HEK293 (cell line): ENCODE measurements at regions not wholly inside any gene's neighbourhood (a gene's known extent, or its start where the extent isn't known, plus 50 kb on each side); places are given as distances from the start of the nearest gene placed in this dataset.

Experiments
- CTCF ChIA-PET: fragments of 350-600 bp; formaldehyde crosslinking; extraction: SDS; loops from one replicate; lab custom pipeline; 2021; ENCODE audit warnings: antibody characterized with exemption; lab: Yijun Ruan, JAX
- POLR2A ChIA-PET: fragments of 300-600 bp; formaldehyde crosslinking; extraction: SDS; loops from one replicate; lab custom pipeline; 2020; ENCODE audit warnings: antibody characterized with exemption, inconsistent platforms; lab: Yijun Ruan, JAX
- H3K27ac ChIP-seq: fragments of 200-500 bp; sonication (Bioruptor generic); 2 replicates; pipeline ENCODE4 v1.5.1; 2014; ENCODE audit warnings: low read depth, low read length, control low read depth, inconsistent platforms; ENCODE audit errors: extremely low read depth
- H3K36me3 ChIP-seq, 2 experiments: fragments of 200-500 bp in 1 of 2; sonication (Bioruptor generic) in 1 of 2; 1 replicate in 1 of 2; 2 replicates in 1 of 2; pipeline ENCODE4 v1.5.1; 2014 to 2017; ENCODE audit warnings: inconsistent platforms in 2 of 2, low read length in 2 of 2; ENCODE audit not compliant: control insufficient read depth in 2 of 2, insufficient read depth in 1 of 2
- H3K4me1 ChIP-seq: fragments of 200-500 bp; sonication (Bioruptor generic); 2 replicates; pipeline ENCODE4 v1.5.1; 2014; ENCODE audit warnings: mild to moderate bottlenecking, low read length, inconsistent platforms; ENCODE audit not compliant: control insufficient read depth, insufficient read depth
- H3K4me3 ChIP-seq: 2 replicates; pipeline ENCODE4 v1.5.1; 2011; ENCODE audit warnings: low read depth, mild to moderate bottlenecking, control low read depth, low read length, moderate library complexity
- H3K9me3 ChIP-seq: fragments of 200-500 bp; sonication (Bioruptor generic); 2 replicates; pipeline ENCODE4 v1.5.1; 2014; ENCODE audit warnings: low read depth, low read length, inconsistent platforms; ENCODE audit not compliant: control insufficient read depth, insufficient read depth
- GFI1B ChIP-seq: fragments of 450-650 bp; formaldehyde crosslinking; IDR thresholded peaks from 2 replicates; pipeline ENCODE4 v1.5.1; 2016; ENCODE audit warnings: missing biosample characterization, missing genetic modification characterization
- RBAK ChIP-seq: fragments of 450-650 bp; formaldehyde crosslinking; IDR thresholded peaks from 2 replicates; pipeline ENCODE4 v1.5.1; 2016; ENCODE audit warnings: missing biosample characterization, missing genetic modification characterization
- TCF7L2 ChIP-seq: IDR thresholded peaks from 2 replicates; pipeline ENCODE4 v1.6.1; 2011; ENCODE audit warnings: low read depth, mild to moderate bottlenecking, inconsistent platforms, low read length, moderate library complexity, borderline replicate concordance
- ZEB2 ChIP-seq: fragments of 450-650 bp; formaldehyde crosslinking; IDR thresholded peaks from 2 replicates; pipeline ENCODE4 v1.5.1; 2016; ENCODE audit warnings: missing biosample characterization, missing genetic modification characterization
- ZFHX2 ChIP-seq: fragments of 450-650 bp; formaldehyde crosslinking; conservative IDR thresholded peaks from 2 replicates; pipeline ENCODE4 v1.5.1; 2016; ENCODE audit warnings: missing biosample characterization, missing genetic modification characterization
- ZNF132 ChIP-seq: fragments of 450-650 bp; formaldehyde crosslinking; IDR thresholded peaks from 2 replicates; pipeline ENCODE4 v1.5.1; 2017; ENCODE audit warnings: missing biosample characterization, missing genetic modification characterization, borderline replicate concordance
- ZNF169 ChIP-seq: fragments of 450-650 bp; formaldehyde crosslinking; IDR thresholded peaks from 2 replicates; pipeline ENCODE4 v1.5.1; 2016; ENCODE audit warnings: missing biosample characterization, missing genetic modification characterization
- ZNF174 ChIP-seq: fragments of 450-650 bp; formaldehyde crosslinking; IDR thresholded peaks from 2 replicates; pipeline ENCODE4 v1.5.0; 2017; ENCODE audit warnings: missing biosample characterization, mild to moderate bottlenecking, missing genetic modification characterization
- ZNF239 ChIP-seq: fragments of 450-650 bp; formaldehyde crosslinking; IDR thresholded peaks from 2 replicates; pipeline ENCODE4 v1.5.1; 2016; ENCODE audit warnings: missing biosample characterization, missing genetic modification characterization
- ZNF341 ChIP-seq: fragments of 450-650 bp; formaldehyde crosslinking; IDR thresholded peaks from 2 replicates; pipeline ENCODE4; 2016; ENCODE audit warnings: low read depth, missing biosample characterization, missing genetic modification characterization
- ZNF354C ChIP-seq: fragments of 450-650 bp; formaldehyde crosslinking; IDR thresholded peaks from 2 replicates; pipeline ENCODE4 v1.5.1; 2016; ENCODE audit warnings: missing biosample characterization, missing genetic modification characterization, low read depth, borderline replicate concordance
- ZNF37A ChIP-seq: fragments of 450-650 bp; IDR thresholded peaks from 2 replicates; pipeline ENCODE4 v1.5.1; 2018; ENCODE audit warnings: missing biosample characterization, missing genetic modification characterization
- ZNF423 ChIP-seq: fragments of 450-650 bp; formaldehyde crosslinking; IDR thresholded peaks from 2 replicates; pipeline ENCODE4 v1.5.1; 2016; ENCODE audit warnings: missing biosample characterization, missing genetic modification characterization
- ZNF626 ChIP-seq: fragments of 450-650 bp; sonication (Bioruptor Pico); formaldehyde crosslinking; IDR thresholded peaks from 2 replicates; pipeline ENCODE4 v1.5.1; 2018; ENCODE audit warnings: missing biosample characterization, missing genetic modification characterization, inconsistent platforms
- ZNF629 ChIP-seq: fragments of 450-650 bp; formaldehyde crosslinking; IDR thresholded peaks from 2 replicates; pipeline ENCODE4 v1.5.1; 2017; ENCODE audit warnings: missing biosample characterization, missing genetic modification characterization
- ZNF747 ChIP-seq: fragments of 450-650 bp; formaldehyde crosslinking; IDR thresholded peaks from 2 replicates; pipeline ENCODE4 v1.5.1; 2016; ENCODE audit warnings: missing biosample characterization, missing genetic modification characterization
- ZNF792 ChIP-seq: fragments of 450-650 bp; formaldehyde crosslinking; IDR thresholded peaks from 2 replicates; pipeline ENCODE4 v1.5.1; 2016; ENCODE audit warnings: missing biosample characterization, missing genetic modification characterization
- ZNF830 ChIP-seq: fragments of 450-650 bp; IDR thresholded peaks from 2 replicates; pipeline ENCODE4 v1.5.0; 2018; ENCODE audit warnings: missing biosample characterization, missing genetic modification characterization, low read depth, mild to moderate bottlenecking, moderate library complexity
- ZSCAN23 ChIP-seq: fragments of 450-650 bp; formaldehyde crosslinking; IDR thresholded peaks from 2 replicates; pipeline ENCODE4 v1.5.1; 2016; ENCODE audit warnings: missing biosample characterization, missing genetic modification characterization
- TF ChIP-seq, protein P1 (sequence below): fragments of 450-650 bp; formaldehyde crosslinking; IDR thresholded peaks from 2 replicates; pipeline ENCODE4 v1.5.1; 2017; ENCODE audit warnings: missing biosample characterization, missing genetic modification characterization
- TF ChIP-seq, protein P2 (sequence below): fragments of 450-650 bp; formaldehyde crosslinking; IDR thresholded peaks from 2 replicates; pipeline ENCODE4 v1.5.1; 2016; ENCODE audit warnings: missing biosample characterization, missing genetic modification characterization, borderline replicate concordance
- TF ChIP-seq, protein P3 (sequence below): fragments of 450-650 bp; formaldehyde crosslinking; IDR thresholded peaks from 2 replicates; pipeline ENCODE4 v1.5.1; 2016; ENCODE audit warnings: missing biosample characterization, missing genetic modification characterization
- TF ChIP-seq, protein P4 (sequence below): fragments of 450-650 bp; formaldehyde crosslinking; IDR thresholded peaks from 2 replicates; pipeline ENCODE4 v1.5.1; 2016; ENCODE audit warnings: missing biosample characterization, missing genetic modification characterization, borderline replicate concordance

DNA sequence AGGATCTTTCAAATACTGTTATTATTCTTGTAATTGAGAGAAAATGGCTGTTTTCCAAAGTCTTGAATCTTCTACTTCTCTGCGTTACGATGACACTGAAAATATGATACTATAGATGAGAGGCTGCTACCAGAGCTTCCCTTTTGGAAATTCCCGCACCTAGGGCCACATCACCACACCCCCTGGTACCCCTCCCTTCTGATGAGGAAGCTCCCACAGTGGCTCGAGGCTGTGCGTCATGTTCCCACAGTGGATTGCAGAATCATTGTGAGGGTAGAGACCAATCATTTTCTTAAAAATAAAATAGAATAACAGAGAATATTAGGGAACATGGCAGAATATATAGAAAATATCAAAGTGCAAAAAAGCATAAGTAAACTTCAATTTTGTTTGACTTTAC lies 268.9 kb upstream of the SMIM21 start:
- Histone ChIP-seq H3K4me1 (no peaks in the 10 kb centered on the region), H3K27ac (no peak overlapping the region), H3K9me3 (no peaks in the 10 kb centered on the region), H3K36me3 (no peaks in the 10 kb centered on the region), H3K4me3 (no peak overlapping the region)
- CTCF ChIA-PET = interaction anchor here (0.5 kb wide), 1 partner anchor 989 kb away, joined by 3 read pairs; no protein-coding TSS in a partner anchor
- POLR2A ChIA-PET = no interaction called here
- TF ChIP-seq ZNF341 (tag by site-specific recombination) = no peak
- TF ChIP-seq, protein P1, sequence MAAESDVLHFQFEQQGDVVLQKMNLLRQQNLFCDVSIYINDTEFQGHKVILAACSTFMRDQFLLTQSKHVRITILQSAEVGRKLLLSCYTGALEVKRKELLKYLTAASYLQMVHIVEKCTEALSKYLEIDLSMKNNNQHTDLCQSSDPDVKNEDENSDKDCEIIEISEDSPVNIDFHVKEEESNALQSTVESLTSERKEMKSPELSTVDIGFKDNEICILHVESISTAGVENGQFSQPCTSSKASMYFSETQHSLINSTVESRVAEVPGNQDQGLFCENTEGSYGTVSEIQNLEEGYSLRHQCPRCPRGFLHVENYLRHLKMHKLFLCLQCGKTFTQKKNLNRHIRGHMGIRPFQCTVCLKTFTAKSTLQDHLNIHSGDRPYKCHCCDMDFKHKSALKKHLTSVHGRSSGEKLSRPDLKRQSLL (tag by site-specific recombination) = no peak
- TF ChIP-seq ZNF354C (tag by site-specific recombination) = no peak
- no peak for TF ChIP-seq ZSCAN23 (tag by site-specific recombination)
- TF ChIP-seq ZNF169 (tag by site-specific recombination) = no peak
- TF ChIP-seq ZNF629 = no peak
- TF ChIP-seq, protein P2, sequence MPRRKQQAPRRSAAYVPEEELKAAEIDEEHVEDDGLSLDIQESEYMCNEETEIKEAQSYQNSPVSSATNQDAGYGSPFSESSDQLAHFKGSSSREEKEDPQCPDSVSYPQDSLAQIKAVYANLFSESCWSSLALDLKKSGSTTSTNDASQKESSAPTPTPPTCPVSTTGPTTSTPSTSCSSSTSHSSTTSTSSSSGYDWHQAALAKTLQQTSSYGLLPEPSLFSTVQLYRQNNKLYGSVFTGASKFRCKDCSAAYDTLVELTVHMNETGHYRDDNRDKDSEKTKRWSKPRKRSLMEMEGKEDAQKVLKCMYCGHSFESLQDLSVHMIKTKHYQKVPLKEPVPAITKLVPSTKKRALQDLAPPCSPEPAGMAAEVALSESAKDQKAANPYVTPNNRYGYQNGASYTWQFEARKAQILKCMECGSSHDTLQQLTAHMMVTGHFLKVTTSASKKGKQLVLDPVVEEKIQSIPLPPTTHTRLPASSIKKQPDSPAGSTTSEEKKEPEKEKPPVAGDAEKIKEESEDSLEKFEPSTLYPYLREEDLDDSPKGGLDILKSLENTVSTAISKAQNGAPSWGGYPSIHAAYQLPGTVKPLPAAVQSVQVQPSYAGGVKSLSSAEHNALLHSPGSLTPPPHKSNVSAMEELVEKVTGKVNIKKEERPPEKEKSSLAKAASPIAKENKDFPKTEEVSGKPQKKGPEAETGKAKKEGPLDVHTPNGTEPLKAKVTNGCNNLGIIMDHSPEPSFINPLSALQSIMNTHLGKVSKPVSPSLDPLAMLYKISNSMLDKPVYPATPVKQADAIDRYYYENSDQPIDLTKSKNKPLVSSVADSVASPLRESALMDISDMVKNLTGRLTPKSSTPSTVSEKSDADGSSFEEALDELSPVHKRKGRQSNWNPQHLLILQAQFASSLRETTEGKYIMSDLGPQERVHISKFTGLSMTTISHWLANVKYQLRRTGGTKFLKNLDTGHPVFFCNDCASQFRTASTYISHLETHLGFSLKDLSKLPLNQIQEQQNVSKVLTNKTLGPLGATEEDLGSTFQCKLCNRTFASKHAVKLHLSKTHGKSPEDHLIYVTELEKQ (tag by site-specific recombination) = no peak
- TF ChIP-seq, protein P3, sequence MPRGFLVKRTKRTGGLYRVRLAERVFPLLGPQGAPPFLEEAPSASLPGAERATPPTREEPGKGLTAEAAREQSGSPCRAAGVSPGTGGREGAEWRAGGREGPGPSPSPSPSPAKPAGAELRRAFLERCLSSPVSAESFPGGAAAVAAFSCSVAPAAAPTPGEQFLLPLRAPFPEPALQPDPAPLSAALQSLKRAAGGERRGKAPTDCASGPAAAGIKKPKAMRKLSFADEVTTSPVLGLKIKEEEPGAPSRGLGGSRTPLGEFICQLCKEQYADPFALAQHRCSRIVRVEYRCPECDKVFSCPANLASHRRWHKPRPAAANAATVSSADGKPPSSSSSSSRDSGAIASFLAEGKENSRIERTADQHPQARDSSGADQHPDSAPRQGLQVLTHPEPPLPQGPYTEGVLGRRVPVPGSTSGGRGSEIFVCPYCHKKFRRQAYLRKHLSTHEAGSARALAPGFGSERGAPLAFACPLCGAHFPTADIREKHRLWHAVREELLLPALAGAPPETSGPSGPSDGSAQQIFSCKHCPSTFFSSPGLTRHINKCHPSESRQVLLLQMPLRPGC = no peak

DNA sequence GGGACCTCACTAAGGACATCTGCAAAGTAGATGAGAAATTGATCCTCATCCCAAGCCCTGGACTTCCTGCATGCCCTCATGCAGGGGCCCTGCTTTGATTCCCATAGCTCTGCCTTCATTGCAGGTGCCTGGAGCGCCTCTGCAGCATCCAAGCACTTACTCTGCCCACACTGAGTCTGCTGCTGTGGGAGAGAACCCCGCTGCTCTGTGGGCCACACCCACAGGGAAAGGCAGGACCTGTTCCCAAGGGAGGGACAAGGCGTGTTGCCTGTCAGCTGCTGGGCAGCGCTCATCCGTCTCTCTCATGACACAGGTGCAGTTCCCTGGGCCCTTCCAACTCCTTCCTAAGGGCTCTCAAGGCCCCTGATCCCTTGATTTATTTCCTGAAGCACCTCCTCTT lies 266.8 kb upstream of the SMIM21 start:
- H3K36me3 ChIP-seq = no peaks in the 10 kb centered on the region
- H3K9me3 ChIP-seq = no peaks in the 10 kb centered on the region
- POLR2A ChIA-PET = no interaction called here
- TF ChIP-seq ZFHX2 (tag by site-specific recombination) = peak; percentile 24; the same call in 1 of the 2 replicates
- no peak for TF ChIP-seq ZNF747 (tag by site-specific recombination)
- TF ChIP-seq, all 188 proteins: peak for 1
- CTCF ChIA-PET = interaction anchor here (0.6 kb wide), 1 partner anchor 1353 kb away, joined by 4 read pairs; no protein-coding TSS in a partner anchor
- H3K27ac ChIP-seq = no peak overlapping the region
- no peaks in the 10 kb centered on the region for H3K4me1 ChIP-seq
- no peak overlapping the region for H3K4me3 ChIP-seq

DNA sequence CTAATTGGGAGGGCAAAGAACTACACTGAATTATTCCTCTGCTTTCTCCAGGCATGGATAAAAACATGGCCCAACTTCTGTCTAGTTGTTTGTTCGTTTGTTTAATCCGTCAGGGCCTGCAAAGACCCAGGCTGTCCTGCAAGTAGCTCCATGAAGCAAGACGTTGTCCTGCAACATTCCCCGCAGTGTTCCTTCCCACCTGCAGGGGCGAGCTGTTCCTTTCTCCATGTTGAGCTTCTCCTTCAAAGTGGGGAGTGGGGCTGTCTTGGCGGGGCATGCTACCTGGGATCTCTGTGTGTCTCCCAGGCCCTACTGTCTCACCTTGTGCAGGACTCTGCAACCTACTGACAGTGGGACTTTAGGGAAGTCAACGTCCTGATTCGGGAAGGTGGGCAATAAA lies 264.0 kb upstream of the SMIM21 start:
- H3K9me3 ChIP-seq = no peaks in the 10 kb centered on the region
- H3K4me3 ChIP-seq = no peak overlapping the region
- ChIA-PET CTCF (interaction anchor here (0.5 to 0.7 kb wide), 5 partner anchors 11 to 993 kb away, joined by 3 to 4 read pairs (median 3); no protein-coding TSS in a partner anchor), POLR2A (no interaction called here)
- no peak overlapping the region for H3K27ac ChIP-seq
- H3K4me1 ChIP-seq = no peaks in the 10 kb centered on the region
- no peaks in the 10 kb centered on the region for H3K36me3 ChIP-seq
- TF ChIP-seq ZNF747 (tag by site-specific recombination) (no peak), ZNF37A (no peak), ZNF830 (tag by site-specific recombination) (no peak), ZNF174 (tag by site-specific recombination) (no peak), ZNF239 (tag by site-specific recombination) (no peak), ZFHX2 (tag by site-specific recombination) (no peak), ZNF132 (tag by site-specific recombination) (no peak), ZNF423 (no peak), TCF7L2 (no peak), ZNF626 (tag by site-specific recombination) (no peak), RBAK (tag by site-specific recombination) (no peak), GFI1B (tag by site-specific recombination) (no peak), ZEB2 (tag by site-specific recombination) (no peak), ZNF792 (tag by site-specific recombination) (no peak)
- TF ChIP-seq, protein P4, sequence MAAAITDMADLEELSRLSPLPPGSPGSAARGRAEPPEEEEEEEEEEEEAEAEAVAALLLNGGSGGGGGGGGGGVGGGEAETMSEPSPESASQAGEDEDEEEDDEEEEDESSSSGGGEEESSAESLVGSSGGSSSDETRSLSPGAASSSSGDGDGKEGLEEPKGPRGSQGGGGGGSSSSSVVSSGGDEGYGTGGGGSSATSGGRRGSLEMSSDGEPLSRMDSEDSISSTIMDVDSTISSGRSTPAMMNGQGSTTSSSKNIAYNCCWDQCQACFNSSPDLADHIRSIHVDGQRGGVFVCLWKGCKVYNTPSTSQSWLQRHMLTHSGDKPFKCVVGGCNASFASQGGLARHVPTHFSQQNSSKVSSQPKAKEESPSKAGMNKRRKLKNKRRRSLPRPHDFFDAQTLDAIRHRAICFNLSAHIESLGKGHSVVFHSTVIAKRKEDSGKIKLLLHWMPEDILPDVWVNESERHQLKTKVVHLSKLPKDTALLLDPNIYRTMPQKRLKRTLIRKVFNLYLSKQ (tag by site-specific recombination) = no peak
